ENCODE measurements at regions not wholly inside any gene's neighbourhood (a gene's known extent, or its start where the extent isn't known, plus 50 kb on each side); places are given as distances from the start of the nearest gene placed in this dataset.
A peak's percentile ranks its signal among the peaks of the same experiment; 100 is the strongest.

DNA sequence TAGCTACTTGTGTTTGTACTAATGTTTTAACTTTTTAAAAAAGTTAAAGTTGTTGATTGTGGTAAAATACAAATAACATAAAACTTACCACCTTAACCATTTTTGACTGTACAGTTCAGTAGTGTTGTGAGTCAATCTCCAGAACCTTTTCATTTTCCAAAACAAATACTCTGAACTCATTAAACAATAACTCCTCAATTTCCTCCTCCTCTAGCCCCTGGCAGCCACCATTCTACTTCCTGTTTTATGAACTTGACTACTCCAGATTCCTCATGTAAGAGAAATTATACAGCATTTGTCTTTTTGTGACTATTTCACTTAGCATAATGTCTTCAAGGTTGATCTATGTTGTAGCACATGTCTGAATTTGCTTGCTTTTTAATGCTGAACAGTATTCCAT, 299.1 kb upstream of the AMIGO2 start:
- DNase-seq (ENCODE audit: low read depth): no peak

DNA sequence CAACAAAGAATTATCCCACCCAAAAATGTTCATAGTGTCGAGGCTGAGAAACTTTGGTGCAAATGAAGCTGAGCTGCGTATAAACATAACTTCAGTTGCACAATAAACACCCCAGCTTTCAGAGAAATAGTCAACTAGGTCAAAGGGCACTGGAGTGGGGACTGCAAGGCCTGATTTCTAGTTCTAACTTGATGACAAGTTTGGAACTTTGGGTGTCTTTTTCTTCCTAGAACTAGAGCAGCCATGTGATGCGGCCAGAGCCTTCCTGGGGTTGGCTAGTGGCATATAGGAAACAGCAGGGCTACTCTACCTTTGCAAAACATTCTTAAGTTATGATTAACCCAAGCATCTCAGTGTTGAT, 298.4 kb upstream of the AMIGO2 start:
- no peak for DNase-seq (ENCODE audit: low read depth)
- TF ChIP-seq, protein P1, sequence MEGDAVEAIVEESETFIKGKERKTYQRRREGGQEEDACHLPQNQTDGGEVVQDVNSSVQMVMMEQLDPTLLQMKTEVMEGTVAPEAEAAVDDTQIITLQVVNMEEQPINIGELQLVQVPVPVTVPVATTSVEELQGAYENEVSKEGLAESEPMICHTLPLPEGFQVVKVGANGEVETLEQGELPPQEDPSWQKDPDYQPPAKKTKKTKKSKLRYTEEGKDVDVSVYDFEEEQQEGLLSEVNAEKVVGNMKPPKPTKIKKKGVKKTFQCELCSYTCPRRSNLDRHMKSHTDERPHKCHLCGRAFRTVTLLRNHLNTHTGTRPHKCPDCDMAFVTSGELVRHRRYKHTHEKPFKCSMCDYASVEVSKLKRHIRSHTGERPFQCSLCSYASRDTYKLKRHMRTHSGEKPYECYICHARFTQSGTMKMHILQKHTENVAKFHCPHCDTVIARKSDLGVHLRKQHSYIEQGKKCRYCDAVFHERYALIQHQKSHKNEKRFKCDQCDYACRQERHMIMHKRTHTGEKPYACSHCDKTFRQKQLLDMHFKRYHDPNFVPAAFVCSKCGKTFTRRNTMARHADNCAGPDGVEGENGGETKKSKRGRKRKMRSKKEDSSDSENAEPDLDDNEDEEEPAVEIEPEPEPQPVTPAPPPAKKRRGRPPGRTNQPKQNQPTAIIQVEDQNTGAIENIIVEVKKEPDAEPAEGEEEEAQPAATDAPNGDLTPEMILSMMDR (IDR thresholded peaks at IDR 0.05; ENCODE audit: insufficient read depth, low read length, poor library complexity, severe bottlenecking): no peak
- Histone ChIP-seq H3K36me3 (ENCODE audit: control insufficient read depth, insufficient read depth, low read length) (no peaks in the 10 kb centered on the region), H3K27me3 (ENCODE audit: control insufficient read depth, insufficient read depth, low read length) (no peaks in the 10 kb centered on the region), H3K4me3 (ENCODE audit: low read depth, low read length) (no peak overlapping the region)

More for the DNA sequence above, 299.1 kb upstream of the AMIGO2 start:
- no peaks in the 10 kb centered on the region for H3K36me3 ChIP-seq (ENCODE audit: control insufficient read depth, insufficient read depth, low read length)
- TF ChIP-seq, protein P1 (IDR thresholded peaks at IDR 0.05; ENCODE audit: insufficient read depth, low read length, poor library complexity, severe bottlenecking): no peak
- no peak overlapping the region for H3K4me3 ChIP-seq (ENCODE audit: low read depth, low read length)
- H3K27me3 ChIP-seq (ENCODE audit: control insufficient read depth, insufficient read depth, low read length): no peaks in the 10 kb centered on the region

DNA sequence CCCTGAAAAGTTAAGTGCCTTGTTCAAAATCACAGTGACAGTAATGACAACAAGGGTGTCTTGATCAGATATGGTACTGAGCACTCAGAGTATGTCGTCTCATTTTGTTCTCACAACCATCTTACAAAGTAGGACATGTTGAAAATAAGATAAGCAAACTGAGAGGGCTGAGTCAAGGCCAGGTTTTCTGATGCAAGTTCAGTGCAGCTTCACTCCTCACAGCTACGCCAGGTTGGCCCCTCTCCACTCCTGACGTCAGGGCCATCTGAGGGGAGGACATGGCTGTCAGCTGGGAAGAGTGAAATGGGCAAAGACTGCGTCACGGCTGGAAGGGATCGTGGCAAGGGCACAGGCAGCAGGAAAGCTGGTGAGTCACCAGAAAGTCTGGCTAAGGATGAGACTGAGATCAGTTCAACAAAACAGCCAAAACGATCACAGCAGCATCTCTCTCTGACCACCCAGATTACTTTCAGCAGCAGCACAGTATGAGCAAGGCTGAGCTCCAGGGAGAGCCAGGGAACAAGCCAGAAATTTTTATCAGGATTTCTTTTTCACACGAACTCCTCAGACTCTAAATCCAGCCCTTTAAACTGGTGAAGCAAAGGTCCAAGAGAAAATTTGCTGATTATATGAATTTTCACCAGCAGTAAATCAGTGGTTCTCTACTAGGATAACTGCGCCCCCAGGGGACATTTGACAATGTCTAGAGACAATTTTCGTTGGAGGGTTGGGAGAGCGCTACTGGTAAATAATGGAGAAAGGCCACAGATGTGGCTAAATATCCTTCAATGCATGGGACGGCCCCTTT, 297.9 kb upstream of the AMIGO2 start:
- peak; percentile 61 for DNase-seq (ENCODE audit: low read depth)
- TF ChIP-seq, protein P1 (IDR thresholded peaks at IDR 0.05; ENCODE audit: insufficient read depth, low read length, poor library complexity, severe bottlenecking): no peak
- H3K36me3 ChIP-seq (ENCODE audit: control insufficient read depth, insufficient read depth, low read length): no peaks in the 10 kb centered on the region
- H3K27me3 ChIP-seq (ENCODE audit: control insufficient read depth, insufficient read depth, low read length): no peaks in the 10 kb centered on the region
- H3K4me3 ChIP-seq (ENCODE audit: low read depth, low read length): no peak overlapping the region

DNA sequence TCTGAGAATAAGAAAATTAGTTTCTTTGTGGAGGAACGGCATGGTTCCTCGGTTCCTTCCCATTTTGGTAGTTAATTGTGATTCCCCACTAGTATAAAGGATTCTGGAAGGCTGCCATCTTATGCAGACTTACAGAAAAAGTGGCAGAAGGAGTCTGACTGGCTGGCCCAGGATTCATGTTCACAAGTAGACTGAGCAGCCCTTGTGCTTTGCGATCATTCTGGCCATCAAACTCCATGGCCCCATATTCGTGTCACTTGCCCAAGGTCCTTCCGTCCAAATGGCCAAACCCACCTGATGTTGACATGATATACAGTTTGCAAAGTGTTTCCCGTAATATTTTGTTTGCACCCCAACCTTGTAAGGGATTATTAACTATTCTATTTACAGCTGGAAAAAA, 297.2 kb upstream of the AMIGO2 start:
- TF ChIP-seq, protein P1 (IDR thresholded peaks at IDR 0.05; ENCODE audit: insufficient read depth, low read length, poor library complexity, severe bottlenecking): no peak
- no peaks in the 10 kb centered on the region for H3K27me3 ChIP-seq (ENCODE audit: control insufficient read depth, insufficient read depth, low read length)
- DNase-seq (ENCODE audit: low read depth): no peak

DNA sequence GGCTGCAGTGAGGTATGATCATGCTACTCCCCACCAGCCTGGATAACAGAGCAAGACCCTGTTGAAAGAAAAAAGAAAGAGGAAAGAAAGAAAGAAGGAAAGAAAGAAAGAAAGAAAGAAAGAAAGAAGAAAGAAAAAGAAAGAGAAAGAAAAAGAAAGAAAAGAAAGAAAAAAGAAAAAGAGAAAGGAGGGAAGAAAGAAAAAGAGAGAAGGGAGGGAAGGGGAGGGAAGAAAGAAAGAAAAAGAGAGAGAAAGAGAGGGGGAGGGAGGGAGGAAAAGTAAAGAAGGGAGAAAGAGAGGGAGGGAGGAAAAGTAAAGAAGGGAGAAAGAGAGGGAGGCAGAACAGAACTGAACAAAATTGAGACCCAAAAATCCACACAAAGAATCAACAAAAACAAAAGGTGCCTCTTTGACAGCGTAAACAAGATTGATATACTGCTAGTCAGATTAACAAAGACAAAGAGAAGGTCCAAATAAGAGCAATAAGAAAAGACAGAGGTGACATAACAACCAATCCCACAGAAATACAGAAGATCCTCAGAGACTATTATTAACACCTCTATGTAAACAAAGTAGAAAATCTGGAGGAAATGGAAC, 293.9 kb upstream of the AMIGO2 start:
- Histone ChIP-seq H3K27me3 (ENCODE audit: control insufficient read depth, insufficient read depth, low read length) (no peaks in the 10 kb centered on the region), H3K36me3 (ENCODE audit: control insufficient read depth, insufficient read depth, low read length) (no peaks in the 10 kb centered on the region), H3K4me3 (ENCODE audit: low read depth, low read length) (no peak overlapping the region)
- TF ChIP-seq, protein P1 (IDR thresholded peaks at IDR 0.05; ENCODE audit: insufficient read depth, low read length, poor library complexity, severe bottlenecking): no peak
- no peak for DNase-seq (ENCODE audit: low read depth)

More for the DNA sequence above, 297.2 kb upstream of the AMIGO2 start:
- Histone ChIP-seq H3K4me3 (ENCODE audit: low read depth, low read length) (no peak overlapping the region), H3K36me3 (ENCODE audit: control insufficient read depth, insufficient read depth, low read length) (no peaks in the 10 kb centered on the region)
